ENCODE measurements at regions not wholly inside any gene's neighbourhood (a gene's known extent, or its start where the extent isn't known, plus 50 kb on each side); places are given as distances from the start of the nearest gene placed in this dataset.

- no peak for TF ChIP-seq POLR2A (IDR thresholded peaks at IDR 0.05)
- TF ChIP-seq CTCF (IDR thresholded peaks at IDR 0.05): no peak
These were observed 598.4 kb downstream of the ADGRL2 start for GRCh38 chr1:82399093-82399492.
